K562 (cell line): ENCODE measurements at regions not wholly inside any gene's neighbourhood (a gene's known extent, or its start where the extent isn't known, plus 50 kb on each side); places are given as distances from the start of the nearest gene placed in this dataset.

ENCODE experiments used
- ATAC-seq: fragments of 200-7000 bp; cut with Tn5 transposase; 3 replicates; pipeline ENCODE4 v1.9.1; 2020; ENCODE audit warnings: moderate library complexity
- BruUV-seq: library from RNA; stranded (reverse); fragments of 400-500 nt; replicated peaks from 2 replicates; lab custom pipeline; 2021; lab: Mats Ljungman, UMichigan
- CTCF ChIA-PET: fragments of 300-600 bp; formaldehyde crosslinking; extraction: SDS; loops from one replicate; lab custom pipeline; 2021; ENCODE audit warnings: low intra/inter-chr PET ratio; lab: Yijun Ruan, JAX
- POLR2A ChIA-PET: fragments of 300-600, 350-650 bp; sonication (Branson Sonifier 250); formaldehyde crosslinking; extraction: SDS; loops from one replicate; lab custom pipeline; 2021; ENCODE audit warnings: antibody characterized with exemption, inconsistent platforms; lab: Yijun Ruan, JAX
- DNase-seq, 4 experiments: peaks; one replicate each; pipeline versions ENCODE4 v3.0.0 to v3.0.0-alpha.2; 2011 to 2018; ENCODE audit warnings: low spot score in 3 of 4, mixed read lengths in 3 of 4; ENCODE audit errors: extremely low read depth in 1 of 4
- FAIRE-seq: peaks from 2 replicates; lab custom pipeline; 2011; peaks lifted over from hg19 to GRCh38; lab: Jason Lieb, UNC
- H2AFZ ChIP-seq: 2 replicates; pipeline ENCODE4 v1.6.0; 2011; ENCODE audit warnings: low read depth, low read length, control low read depth, inconsistent platforms
- H3K27ac ChIP-seq: fragments of 200-600 bp; 3 replicates; pipeline ENCODE4 v1.8.0; 2011; ENCODE audit warnings: low read depth, mild to moderate bottlenecking, control low read depth, inconsistent platforms, low read length, moderate library complexity, mixed read lengths; ENCODE audit errors: extremely low read depth
- H3K27me3 ChIP-seq, 2 experiments: fragments of 300-600 bp in 1 of 2; 2 replicates in 1 of 2; 3 replicates in 1 of 2; pipeline versions ENCODE4 v1.6.0 to v1.8.0; 2011; ENCODE audit warnings: inconsistent platforms in 2 of 2, low read length in 2 of 2, mild to moderate bottlenecking in 1 of 2, mixed read lengths in 1 of 2, moderate library complexity in 1 of 2; ENCODE audit not compliant: control insufficient read depth in 2 of 2, insufficient read depth in 2 of 2
- H3K36me3 ChIP-seq: fragments of 300-600 bp; 3 replicates; pipeline ENCODE4 v1.8.0; 2011; ENCODE audit warnings: mild to moderate bottlenecking, low read length, inconsistent platforms; ENCODE audit not compliant: control insufficient read depth, insufficient read depth
- H3K4me1 ChIP-seq, 2 experiments: fragments of 200-600 bp in 1 of 2; replicated peaks in 1 of 2; 2 replicates in 1 of 2; 3 replicates in 1 of 2; pipeline versions ENCODE4 v1.5.1 to v1.8.0; 2011; ENCODE audit warnings: inconsistent platforms in 2 of 2, low read length in 2 of 2, mild to moderate bottlenecking in 1 of 2, mixed read lengths in 1 of 2, moderate library complexity in 1 of 2; ENCODE audit not compliant: control insufficient read depth in 2 of 2, insufficient read depth in 2 of 2
- H3K4me2 ChIP-seq: 2 replicates; pipeline ENCODE4 v1.6.1; 2011; ENCODE audit warnings: low read length, control low read depth, inconsistent platforms, mixed read lengths; ENCODE audit not compliant: insufficient read depth
- H3K4me3 ChIP-seq: fragments of 200-600 bp; sonication (generic), shearing (Covaris generic); 2 replicates; pipeline ENCODE4 v1.5.1; 2016; ENCODE audit warnings: control low read depth, inconsistent platforms
- H3K79me2 ChIP-seq: fragments of 200-600 bp; 3 replicates; pipeline ENCODE4 v1.8.0; 2011; ENCODE audit warnings: low read length, inconsistent platforms; ENCODE audit not compliant: control insufficient read depth, insufficient read depth
- H3K9ac ChIP-seq, 2 experiments: 2 replicates each; pipeline versions ENCODE4 v1.6.0 to v1.6.1; 2011; ENCODE audit warnings: low read depth in 2 of 2, low read length in 2 of 2, control low read depth in 1 of 2, inconsistent platforms in 1 of 2, mild to moderate bottlenecking in 1 of 2, mixed read lengths in 1 of 2; ENCODE audit not compliant: insufficient read depth in 1 of 2
- H3K9me1 ChIP-seq: one replicate; pipeline ENCODE4 v1.6.0; 2011; ENCODE audit warnings: inconsistent platforms, mild to moderate bottlenecking, low read length, moderate library complexity; ENCODE audit not compliant: control insufficient read depth, insufficient read depth
- H3K9me3 ChIP-seq: replicated peaks from 2 replicates; pipeline ENCODE4 v1.5.1; 2011; ENCODE audit warnings: low read depth, low read length, inconsistent platforms; ENCODE audit not compliant: control insufficient read depth, insufficient read depth
- H4K20me1 ChIP-seq: replicated peaks from 2 replicates; pipeline ENCODE4 v1.6.1; 2011; ENCODE audit warnings: low read length, inconsistent platforms, mixed read lengths; ENCODE audit not compliant: control insufficient read depth, insufficient read depth
- BRD4 ChIP-seq: fragments of 200-600 bp; sonication (generic); IDR thresholded peaks from 2 replicates; pipeline ENCODE4 v1.6.1; 2017; ENCODE audit warnings: inconsistent platforms
- CBFA2T3 ChIP-seq: fragments of 450-650 bp; IDR thresholded peaks from 2 replicates; pipeline ENCODE4 v1.6.1; 2017
- FOXM1 ChIP-seq, 2 experiments: fragments of 450-650 bp in 1 of 2; sonication (generic) in 1 of 2; formaldehyde crosslinking in 1 of 2; IDR thresholded peaks; 2 replicates each; pipeline versions ENCODE4 v1.6.1 to v1.9.0; 2017 to 2022; ENCODE audit warnings: low read depth in 2 of 2, mild to moderate bottlenecking in 2 of 2, missing genetic modification reagents in 1 of 2, moderate library complexity in 1 of 2
- L3MBTL2 ChIP-seq: fragments of 450-650 bp; IDR thresholded peaks from 2 replicates; pipeline ENCODE4 v1.6.1; 2016; ENCODE audit warnings: mild to moderate bottlenecking, moderate library complexity
- NCOA1 ChIP-seq: fragments of 450-650 bp; IDR thresholded peaks from 2 replicates; pipeline ENCODE4 v1.6.1; 2016; ENCODE audit warnings: low read depth
- POLR3A ChIP-seq: IDR thresholded peaks from 2 replicates; pipeline ENCODE4 v1.6.1; 2011; ENCODE audit warnings: borderline replicate concordance, mild to moderate bottlenecking, moderate library complexity; ENCODE audit not compliant: insufficient read length, insufficient read depth; ENCODE audit errors: extremely low read depth
- SIN3B ChIP-seq: fragments of 450-650 bp; IDR thresholded peaks from 2 replicates; pipeline ENCODE4 v1.6.1; 2017; ENCODE audit warnings: low read depth, mild to moderate bottlenecking, moderate library complexity
- TAL1 ChIP-seq: fragments of 450-650 bp; IDR thresholded peaks from 2 replicates; pipeline ENCODE4 v1.6.1; 2016; ENCODE audit warnings: mild to moderate bottlenecking
- TCF3 ChIP-seq: sonication (generic); formaldehyde crosslinking; IDR thresholded peaks from 2 replicates; pipeline ENCODE4 v1.4.0; 2020; ENCODE audit warnings: mild to moderate bottlenecking, missing genetic modification reagents
- TCF7 ChIP-seq: sonication (generic); IDR thresholded peaks from 2 replicates; pipeline ENCODE4 v1.6.1; 2016; ENCODE audit warnings: antibody characterized with exemption, borderline replicate concordance
- TEAD4 ChIP-seq, 2 experiments: sonication (generic) in 1 of 2; formaldehyde crosslinking in 1 of 2; IDR thresholded peaks; 2 replicates each; pipeline versions ENCODE4 v1.6.1 to v1.8.0; 2012 to 2022; ENCODE audit warnings: borderline replicate concordance in 1 of 2, inconsistent platforms in 1 of 2, low read length in 1 of 2, mild to moderate bottlenecking in 1 of 2, missing genetic modification reagents in 1 of 2
- YBX1 ChIP-seq: fragments of 450-650 bp; IDR thresholded peaks from 2 replicates; pipeline ENCODE4 v1.7.1; 2016; ENCODE audit warnings: mild to moderate bottlenecking
- ZFP36 ChIP-seq: fragments of 150-350 bp; IDR thresholded peaks from 2 replicates; pipeline ENCODE4 v1.6.1; 2018; ENCODE audit warnings: low read length, low read depth; ENCODE audit not compliant: partially characterized antibody
- ZNF224 ChIP-seq: sonication (generic); formaldehyde crosslinking; IDR thresholded peaks from 2 replicates; pipeline ENCODE4 v1.8.0; 2022; ENCODE audit warnings: mild to moderate bottlenecking, missing genetic modification reagents
- ZNF23 ChIP-seq: fragments of 250-450 bp; sonication (Bioruptor Pico); IDR thresholded peaks from 2 replicates; pipeline ENCODE4 v1.4.0; 2020; ENCODE audit warnings: mild to moderate bottlenecking
- ZNF507 ChIP-seq: conservative IDR thresholded peaks from 2 replicates; pipeline ENCODE4 v1.6.1; 2017; ENCODE audit warnings: missing genetic modification characterization, missing compliant biosample characterization
- ZNF780A ChIP-seq: fragments of 250-450 bp; sonication (Bioruptor Pico); IDR thresholded peaks from 2 replicates; pipeline ENCODE4 v1.5.0; 2021; ENCODE audit warnings: mild to moderate bottlenecking
- WGBS: fragments of 100-300 bp; shearing (Covaris generic); methylation state at CpG from one replicate; pipeline ENCODE4 v1.1.6; 2016; ENCODE audit warnings: low coverage, mixed read lengths; ENCODE audit not compliant: insufficient coverage; ENCODE audit errors: missing lambda C conversion rate; 5-methylcytosine and 5-hydroxymethylcytosine counted together
- in situ Hi-C: fragments of 300-500 bp; cut with MboI; formaldehyde crosslinking; loops from 4 replicates; pipeline ENCODE4 v1.15.0; 2018; ENCODE audit warnings: inconsistent platforms, mixed read lengths
- intact Hi-C: fragments of 100-400 bp; cut with micrococcal nuclease; formaldehyde crosslinking; loops from 2 replicates; pipeline ENCODE4 v1.14.2; 2022
- TF ChIP-seq, protein P1 (sequence below), 2 experiments: IDR thresholded peaks in 1 of 2; conservative IDR thresholded peaks in 1 of 2; 2 replicates each; pipeline ENCODE4 v1.6.1; 2016; ENCODE audit warnings: low read depth in 2 of 2, mild to moderate bottlenecking in 1 of 2, missing compliant biosample characterization in 1 of 2, missing genetic modification characterization in 1 of 2, moderate library complexity in 1 of 2

DNA sequence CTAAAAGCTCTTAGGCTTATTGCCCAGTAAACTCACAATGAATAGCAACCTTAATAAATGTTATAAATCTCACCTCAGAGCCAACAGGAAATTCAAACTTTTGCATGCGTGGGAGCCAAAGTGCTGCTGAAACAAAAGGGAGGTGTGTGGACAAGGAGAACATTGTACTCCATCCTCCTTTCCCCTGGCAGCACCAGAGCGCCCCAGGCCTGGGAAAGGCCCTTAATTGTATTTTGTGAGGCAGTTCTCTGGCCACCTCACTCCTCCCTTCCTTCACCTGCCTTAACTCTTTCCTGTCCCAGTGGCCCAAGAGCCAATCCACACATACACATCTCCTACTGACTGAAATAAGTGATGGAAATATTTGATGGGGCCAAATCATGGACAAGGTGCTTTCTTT lies 648.5 kb downstream of the LMO4 start (continued):
- TF ChIP-seq, protein P1, sequence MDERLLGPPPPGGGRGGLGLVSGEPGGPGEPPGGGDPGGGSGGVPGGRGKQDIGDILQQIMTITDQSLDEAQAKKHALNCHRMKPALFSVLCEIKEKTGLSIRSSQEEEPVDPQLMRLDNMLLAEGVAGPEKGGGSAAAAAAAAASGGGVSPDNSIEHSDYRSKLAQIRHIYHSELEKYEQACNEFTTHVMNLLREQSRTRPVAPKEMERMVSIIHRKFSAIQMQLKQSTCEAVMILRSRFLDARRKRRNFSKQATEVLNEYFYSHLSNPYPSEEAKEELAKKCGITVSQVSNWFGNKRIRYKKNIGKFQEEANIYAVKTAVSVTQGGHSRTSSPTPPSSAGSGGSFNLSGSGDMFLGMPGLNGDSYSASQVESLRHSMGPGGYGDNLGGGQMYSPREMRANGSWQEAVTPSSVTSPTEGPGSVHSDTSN (CRISPR knock-in tag; IDR thresholded peaks at IDR 0.05; ENCODE audit: low read depth): no peak
- TF ChIP-seq, protein P1 (tag; conservative IDR thresholded peaks at IDR 0.05; ENCODE audit: low read depth): no peak
- TF ChIP-seq SIN3B (no peak), YBX1 (no peak), ZNF23 (no peak), ZNF507 (tag) (no peak)

DNA sequence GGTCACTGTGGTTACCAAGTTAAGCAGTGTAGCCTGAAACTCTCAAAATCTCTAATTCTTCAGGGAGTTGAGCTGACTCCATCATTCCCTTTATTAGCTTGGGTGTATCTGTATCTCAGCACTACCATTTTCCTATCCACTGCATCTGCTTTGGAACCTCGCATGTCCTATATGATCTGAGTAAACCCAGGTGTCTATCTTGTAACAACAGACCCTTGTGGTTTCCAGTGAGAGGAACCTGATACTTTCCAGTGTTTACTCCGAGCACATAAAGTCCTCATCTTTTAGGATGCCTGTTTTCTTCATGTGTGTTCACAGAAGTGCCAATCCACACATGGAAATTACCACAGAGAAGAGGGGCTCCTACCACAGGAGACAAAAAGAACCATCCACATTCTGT lies 650.4 kb downstream of the LMO4 start:
- H3K9me1 ChIP-seq: no peaks in the 10 kb centered on the region
- no peaks in the 10 kb centered on the region for H4K20me1 ChIP-seq
- intact Hi-C loops: no loop called here
- H3K4me1 ChIP-seq: no peaks in the 10 kb centered on the region
- no peak for TF ChIP-seq ZNF23
- 0 out of 2 replicates have a peak, but pooled peaks have one; percentile 15 for TF ChIP-seq CBFA2T3
- TF ChIP-seq POLR3A: no peak
- TF ChIP-seq NCOA1: no peak
- TF ChIP-seq L3MBTL2: no peak
- no peak for TF ChIP-seq TCF7
- TF ChIP-seq TCF3 (CRISPR knock-in tag): peak; percentile 54; the same call in 1 of the 2 replicates
- TF ChIP-seq FOXM1 (IDR thresholded peaks at IDR 0.05; ENCODE audit: low read depth): 0 out of 2 replicates have a peak, but pooled peaks have one; percentile 17
- TF ChIP-seq FOXM1 (CRISPR knock-in tag; IDR thresholded peaks at IDR 0.05; ENCODE audit: low read depth): no peak
- TF ChIP-seq TAL1: peak; percentile 47
- no peak for TF ChIP-seq BRD4
- no peak for TF ChIP-seq ZNF224 (CRISPR knock-in tag)
- no peak for TF ChIP-seq ZFP36
- TF ChIP-seq ZNF780A (CRISPR knock-in tag): no peak
- TF ChIP-seq TEAD4 (IDR thresholded peaks at IDR 0.05; ENCODE audit: low read length): peak; percentile 53; the same call in 1 of the 2 replicates
- no peak for TF ChIP-seq TEAD4 (CRISPR knock-in tag; IDR thresholded peaks at IDR 0.05; ENCODE audit: borderline replicate concordance)
- ATAC-seq (no peak), DNase-seq (no peak), FAIRE-seq (no peak)
- H3K9me3 ChIP-seq: no peaks in the 10 kb centered on the region
- POLR2A ChIA-PET: no interaction called here
- in situ Hi-C loops: no loop called here
- no peak overlapping the region for H3K4me3 ChIP-seq
- no peak overlapping the region for H3K27ac ChIP-seq
- H3K79me2 ChIP-seq: no peaks in the 10 kb centered on the region
- H2AFZ ChIP-seq: no peak overlapping the region
- H3K36me3 ChIP-seq: no peaks in the 10 kb centered on the region
- CTCF ChIA-PET: no interaction called here
- 0% methylated on average over 2 of the region's 2 CpGs for WGBS
- no peak overlapping the region for H3K4me2 ChIP-seq
- no peak overlapping the region for H3K9ac ChIP-seq
- no TSS peak for BruUV-seq
- H3K27me3 ChIP-seq: no peaks in the 10 kb centered on the region
